Upper lobe of right lung (tissue), 1 donor: ENCODE measurements at regions not wholly inside any gene's neighbourhood (a gene's known extent, or its start where the extent isn't known, plus 50 kb on each side); places are given as distances from the start of the nearest gene placed in this dataset.
"Not testable (repeated sequence)": the region's sequence is repeated elsewhere in the genome, so short reads cannot be mapped to it uniquely, and the experiment has no call there.

ENCODE experiments used
- ATAC-seq: fragments of 200-7000 bp; cut with Tn5 transposase; one replicate; pipeline ENCODE4 v1.9.1; 2020; ENCODE audit warnings: mild to moderate bottlenecking, moderate library complexity
- DNase-seq: peaks from one replicate; pipeline ENCODE4 v3.0.0-alpha.2; 2020
- H3K27ac ChIP-seq: fragments of 200-600 bp; one replicate; pipeline ENCODE4 v1.8.0; 2022
- H3K27me3 ChIP-seq: fragments of 200-600 bp; one replicate; pipeline ENCODE4 v1.8.0; 2022; ENCODE audit warnings: mild to moderate bottlenecking
- H3K36me3 ChIP-seq: fragments of 200-600 bp; one replicate; pipeline ENCODE4 v1.8.0; 2022
- H3K4me1 ChIP-seq: fragments of 200-600 bp; one replicate; pipeline ENCODE4 v1.8.0; 2022
- H3K4me3 ChIP-seq: fragments of 200-600 bp; one replicate; pipeline ENCODE4 v1.8.0; 2022; ENCODE audit warnings: mild to moderate bottlenecking
- H3K9me3 ChIP-seq: fragments of 200-600 bp; one replicate; pipeline ENCODE4 v1.8.0; 2022
- intact Hi-C: fragments of 100-400 bp; cut with DNase I; formaldehyde crosslinking; loops from one replicate; pipeline ENCODE4 v1.11.0; 2022
- TF ChIP-seq, protein P1 (sequence below): fragments of 200-600 bp; IDR thresholded peaks from one replicate; pipeline ENCODE4 v1.8.0; 2022; ENCODE audit warnings: antibody characterized with exemption
- donor health status: DM: no; HTN: yes; CAD: no; lungs with severe emphysema.

DNA sequence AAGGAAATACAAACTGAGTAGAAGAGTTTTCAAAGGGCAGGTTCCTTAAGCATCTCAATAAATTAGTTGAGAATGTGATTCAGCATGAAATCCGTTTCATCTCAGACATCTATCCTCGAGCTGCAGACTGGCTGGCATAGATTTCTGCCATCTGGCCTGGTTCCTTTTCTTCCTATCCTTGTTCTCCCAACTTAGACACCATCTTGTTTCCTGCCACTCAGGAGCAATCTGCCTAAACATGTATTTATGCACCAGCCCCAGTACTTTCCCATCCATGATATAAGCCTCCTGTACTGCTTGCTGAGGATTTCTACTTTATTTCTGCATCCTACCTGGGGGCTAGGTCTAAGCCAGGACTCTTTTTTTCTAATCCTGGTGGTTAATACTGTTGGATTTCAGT is 359.1 kb upstream of the C11orf87 start:
- no peaks in the 10 kb centered on the region for H3K27me3 ChIP-seq
- TF ChIP-seq, protein P1, sequence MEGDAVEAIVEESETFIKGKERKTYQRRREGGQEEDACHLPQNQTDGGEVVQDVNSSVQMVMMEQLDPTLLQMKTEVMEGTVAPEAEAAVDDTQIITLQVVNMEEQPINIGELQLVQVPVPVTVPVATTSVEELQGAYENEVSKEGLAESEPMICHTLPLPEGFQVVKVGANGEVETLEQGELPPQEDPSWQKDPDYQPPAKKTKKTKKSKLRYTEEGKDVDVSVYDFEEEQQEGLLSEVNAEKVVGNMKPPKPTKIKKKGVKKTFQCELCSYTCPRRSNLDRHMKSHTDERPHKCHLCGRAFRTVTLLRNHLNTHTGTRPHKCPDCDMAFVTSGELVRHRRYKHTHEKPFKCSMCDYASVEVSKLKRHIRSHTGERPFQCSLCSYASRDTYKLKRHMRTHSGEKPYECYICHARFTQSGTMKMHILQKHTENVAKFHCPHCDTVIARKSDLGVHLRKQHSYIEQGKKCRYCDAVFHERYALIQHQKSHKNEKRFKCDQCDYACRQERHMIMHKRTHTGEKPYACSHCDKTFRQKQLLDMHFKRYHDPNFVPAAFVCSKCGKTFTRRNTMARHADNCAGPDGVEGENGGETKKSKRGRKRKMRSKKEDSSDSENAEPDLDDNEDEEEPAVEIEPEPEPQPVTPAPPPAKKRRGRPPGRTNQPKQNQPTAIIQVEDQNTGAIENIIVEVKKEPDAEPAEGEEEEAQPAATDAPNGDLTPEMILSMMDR, result no peak
- intact Hi-C loops, result no loop called here
- no peak overlapping the region for H3K4me3 ChIP-seq
- ATAC-seq (no peak), DNase-seq (no peak)
- H3K36me3 ChIP-seq, result no peaks in the 10 kb centered on the region
- no peak overlapping the region for H3K27ac ChIP-seq
- no peaks in the 10 kb centered on the region for H3K9me3 ChIP-seq
- H3K4me1 ChIP-seq, result no peaks in the 10 kb centered on the region

DNA sequence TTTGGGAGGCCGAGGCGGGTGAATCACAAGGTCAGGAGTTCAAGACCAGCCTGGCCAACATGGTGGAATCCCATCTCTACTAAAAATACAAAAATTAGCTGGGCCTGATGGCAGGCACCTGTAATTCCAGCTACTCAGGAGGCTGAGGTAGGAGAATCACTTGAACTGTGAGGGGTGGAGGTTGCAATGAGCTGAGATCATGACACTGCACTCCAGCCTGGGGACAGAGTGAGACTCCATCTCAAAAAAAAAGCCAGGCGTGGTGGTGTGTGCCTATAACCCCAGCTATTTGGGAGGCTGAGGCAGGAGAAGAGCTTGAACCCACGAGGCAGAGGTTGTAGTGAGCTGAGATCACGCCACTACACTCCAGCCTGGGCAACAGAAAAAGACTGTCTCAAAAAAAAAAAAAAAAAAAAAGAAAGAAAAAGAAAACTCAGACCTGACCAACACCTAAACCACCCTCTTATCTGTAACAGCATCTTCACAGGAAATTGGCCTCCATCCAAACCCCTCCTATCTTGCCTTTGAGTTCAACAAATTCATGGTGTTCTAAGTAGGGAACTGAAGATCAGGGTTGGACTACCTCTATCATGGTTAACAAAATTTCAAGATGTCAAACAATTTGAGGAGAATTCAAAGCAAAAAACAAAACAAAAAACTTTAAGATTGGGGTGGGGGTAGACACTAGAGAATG is 357.2 kb upstream of the C11orf87 start:
- H3K4me1 ChIP-seq, H3K9me3 ChIP-seq, H3K27me3 ChIP-seq, ATAC-seq, H3K4me3 ChIP-seq, H3K36me3 ChIP-seq, H3K27ac ChIP-seq, intact Hi-C loops, DNase-seq: not testable (repeated sequence)

DNA sequence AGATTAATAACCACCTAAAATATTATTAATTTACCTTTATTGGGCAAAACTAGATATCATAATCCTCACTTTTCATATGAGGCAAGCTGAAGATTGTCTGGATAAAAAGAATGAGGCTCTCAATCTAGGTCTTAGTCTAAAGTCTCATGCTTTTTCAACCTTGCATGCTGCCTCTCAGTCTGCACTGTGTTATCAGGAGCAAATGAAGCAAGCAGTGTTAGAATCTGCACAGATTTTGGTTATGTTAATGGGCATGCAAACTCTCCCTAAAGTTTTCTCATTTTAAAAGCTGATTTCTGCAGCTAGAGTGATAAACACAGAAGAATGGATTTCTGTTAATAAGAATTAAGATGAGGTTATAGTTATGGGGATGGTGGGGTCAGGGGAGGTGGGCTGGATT is 350.7 kb upstream of the C11orf87 start:
- H3K9me3 ChIP-seq, result no peaks in the 10 kb centered on the region
- TF ChIP-seq, protein P1, result no peak
- ATAC-seq (no peak), DNase-seq (no peak)
- no peaks in the 10 kb centered on the region for H3K27me3 ChIP-seq
- H3K27ac ChIP-seq, result no peak overlapping the region
- H3K4me3 ChIP-seq, result no peak overlapping the region
- intact Hi-C loops, result no loop called here
- H3K4me1 ChIP-seq, result no peaks in the 10 kb centered on the region
- H3K36me3 ChIP-seq, result no peaks in the 10 kb centered on the region

DNA sequence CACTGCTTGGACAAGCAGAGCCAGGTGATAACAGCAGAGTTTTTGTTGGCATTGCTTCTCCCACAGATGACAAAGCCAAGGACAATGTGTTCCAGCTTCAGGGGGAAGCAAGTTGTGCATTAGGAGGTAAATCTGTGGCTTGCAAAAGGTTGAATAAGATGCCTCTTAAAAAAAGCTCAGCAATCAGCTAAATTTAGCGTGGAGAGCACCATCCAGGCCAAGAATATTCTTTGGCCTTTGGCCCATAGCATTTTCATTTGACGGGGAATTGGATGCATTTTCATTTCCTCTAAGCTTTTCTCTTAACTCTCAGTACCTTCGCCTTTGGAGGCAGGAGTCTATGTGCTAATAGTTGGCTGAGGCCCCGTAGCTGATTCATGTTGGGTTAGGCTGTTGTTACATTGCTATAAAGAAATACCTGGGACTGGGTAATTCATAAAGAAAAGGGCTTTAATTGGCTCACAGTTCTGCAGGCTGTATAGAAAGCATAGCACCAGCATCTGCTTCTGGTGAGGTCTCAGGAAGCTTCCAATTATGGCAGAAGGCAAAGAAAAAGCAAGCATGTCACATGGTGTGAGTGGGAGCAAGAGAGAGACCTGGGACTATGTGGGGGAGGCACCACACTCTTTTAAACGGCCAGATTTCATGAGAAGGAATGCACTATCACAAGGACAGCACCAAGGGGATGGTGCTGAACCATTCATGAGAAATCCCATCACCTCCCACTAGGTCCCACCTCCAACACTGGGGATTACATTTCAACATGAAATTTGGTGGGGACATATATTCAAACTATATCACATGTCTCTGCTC is 350.1 kb upstream of the C11orf87 start:
- TF ChIP-seq, protein P1, result no peak
- no peaks in the 10 kb centered on the region for H3K36me3 ChIP-seq
- DNase-seq (no peak), ATAC-seq (no peak)
- intact Hi-C loops, result no loop called here
- H3K4me1 ChIP-seq, result no peaks in the 10 kb centered on the region
- H3K4me3 ChIP-seq, result no peak overlapping the region
- no peaks in the 10 kb centered on the region for H3K27me3 ChIP-seq
- H3K9me3 ChIP-seq, result no peaks in the 10 kb centered on the region
- H3K27ac ChIP-seq, result no peak overlapping the region

DNA sequence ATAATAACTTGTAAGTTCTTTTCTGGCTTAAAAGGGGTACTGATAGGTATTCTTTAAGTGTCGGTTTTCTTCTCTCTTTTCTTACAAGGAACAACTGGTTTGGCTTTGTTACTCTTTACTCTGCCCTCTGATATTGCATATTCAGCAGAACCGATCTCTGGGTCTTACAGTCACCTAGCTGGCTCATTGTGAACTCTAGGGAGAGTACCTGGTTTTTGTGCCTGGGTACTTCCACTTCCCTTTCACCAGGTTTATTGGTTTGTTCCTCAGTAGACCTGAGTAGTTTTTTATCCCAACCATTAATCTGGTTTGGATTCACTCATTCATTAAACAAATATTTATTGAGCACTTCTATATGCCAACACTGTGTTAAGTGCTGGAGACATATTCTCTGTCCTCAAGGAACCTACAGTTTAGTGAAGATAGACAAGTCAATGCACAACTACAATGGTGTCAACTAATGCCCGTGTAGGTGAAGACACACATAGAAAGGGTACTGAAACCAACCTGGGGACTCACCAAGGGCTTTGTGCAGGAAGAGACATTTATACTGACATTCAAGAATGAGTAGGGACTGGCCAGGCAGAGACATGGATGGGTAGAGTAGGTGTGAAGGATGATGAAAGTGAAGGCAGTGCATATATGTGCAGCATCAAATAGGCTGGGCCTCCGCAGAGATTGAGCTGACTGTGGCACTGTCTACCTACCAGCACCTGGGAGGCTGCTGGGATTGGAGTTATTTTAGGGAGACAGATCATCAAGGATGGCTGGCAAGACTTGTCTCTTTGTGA is 348.8 kb upstream of the C11orf87 start:
- ATAC-seq, result no peak

More for the DNA sequence above, 348.8 kb upstream of the C11orf87 start:
- H3K4me3 ChIP-seq, result no peak overlapping the region
- TF ChIP-seq, protein P1, result no peak
- no peaks in the 10 kb centered on the region for H3K36me3 ChIP-seq
- no peaks in the 10 kb centered on the region for H3K9me3 ChIP-seq
- DNase-seq, result no peak
- intact Hi-C loops, result no loop called here
- no peaks in the 10 kb centered on the region for H3K4me1 ChIP-seq
- H3K27me3 ChIP-seq, result no peaks in the 10 kb centered on the region
- no peak overlapping the region for H3K27ac ChIP-seq
